ENCODE measurements at regions not wholly inside any gene's neighbourhood (a gene's known extent, or its start where the extent isn't known, plus 50 kb on each side); places are given as distances from the start of the nearest gene placed in this dataset.

DNA sequence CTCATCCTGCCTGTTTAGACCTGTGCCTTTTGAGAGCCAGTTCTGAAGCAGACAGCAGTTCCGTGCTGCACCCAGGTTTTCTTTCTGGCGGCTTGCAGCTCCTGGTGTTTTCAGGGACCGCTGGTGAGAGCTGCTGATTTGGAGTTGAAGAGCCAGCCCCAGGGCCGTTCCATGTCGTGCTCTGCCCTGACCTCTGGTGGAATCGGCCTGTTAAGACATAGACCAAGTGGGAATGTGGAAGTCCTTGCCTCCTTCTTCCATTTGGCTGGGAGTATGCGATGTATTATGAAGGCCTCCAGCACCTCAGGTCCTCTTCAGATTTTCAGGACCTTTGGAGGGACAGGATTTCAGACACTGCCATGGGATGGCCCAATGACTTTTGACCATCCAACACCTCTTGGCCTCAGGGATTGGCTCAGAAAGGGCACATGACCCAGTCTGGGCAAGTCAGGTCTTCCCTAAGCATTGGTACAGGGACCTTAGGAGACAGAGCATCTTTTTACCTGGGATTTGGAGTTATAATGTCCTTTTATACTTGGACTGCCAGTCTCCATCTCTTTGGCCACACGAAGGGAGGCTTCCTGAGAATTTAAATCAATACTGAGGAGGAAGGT, 136.1 kb upstream of the CLINT1 start:
- WGBS, 2 donors: 17 to 22% methylated on average over 8 of the region's 8 CpGs
- H3K4me3 ChIP-seq (ENCODE audit: low read depth, poor library complexity, severe bottlenecking): no peak overlapping the region
- DNase-seq (ENCODE audit: low spot score in 2 of 2): peak; percentile 59 to 89
- intact Hi-C loops (cut with DNase I; ENCODE audit: low total_unique reads): no loop called here
- TF ChIP-seq, protein P1, sequence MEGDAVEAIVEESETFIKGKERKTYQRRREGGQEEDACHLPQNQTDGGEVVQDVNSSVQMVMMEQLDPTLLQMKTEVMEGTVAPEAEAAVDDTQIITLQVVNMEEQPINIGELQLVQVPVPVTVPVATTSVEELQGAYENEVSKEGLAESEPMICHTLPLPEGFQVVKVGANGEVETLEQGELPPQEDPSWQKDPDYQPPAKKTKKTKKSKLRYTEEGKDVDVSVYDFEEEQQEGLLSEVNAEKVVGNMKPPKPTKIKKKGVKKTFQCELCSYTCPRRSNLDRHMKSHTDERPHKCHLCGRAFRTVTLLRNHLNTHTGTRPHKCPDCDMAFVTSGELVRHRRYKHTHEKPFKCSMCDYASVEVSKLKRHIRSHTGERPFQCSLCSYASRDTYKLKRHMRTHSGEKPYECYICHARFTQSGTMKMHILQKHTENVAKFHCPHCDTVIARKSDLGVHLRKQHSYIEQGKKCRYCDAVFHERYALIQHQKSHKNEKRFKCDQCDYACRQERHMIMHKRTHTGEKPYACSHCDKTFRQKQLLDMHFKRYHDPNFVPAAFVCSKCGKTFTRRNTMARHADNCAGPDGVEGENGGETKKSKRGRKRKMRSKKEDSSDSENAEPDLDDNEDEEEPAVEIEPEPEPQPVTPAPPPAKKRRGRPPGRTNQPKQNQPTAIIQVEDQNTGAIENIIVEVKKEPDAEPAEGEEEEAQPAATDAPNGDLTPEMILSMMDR (IDR thresholded peaks at IDR 0.05): peak in 1 of 3 donors; percentile 23
- no peak for TF ChIP-seq POLR2A (IDR thresholded peaks at IDR 0.05)

DNA sequence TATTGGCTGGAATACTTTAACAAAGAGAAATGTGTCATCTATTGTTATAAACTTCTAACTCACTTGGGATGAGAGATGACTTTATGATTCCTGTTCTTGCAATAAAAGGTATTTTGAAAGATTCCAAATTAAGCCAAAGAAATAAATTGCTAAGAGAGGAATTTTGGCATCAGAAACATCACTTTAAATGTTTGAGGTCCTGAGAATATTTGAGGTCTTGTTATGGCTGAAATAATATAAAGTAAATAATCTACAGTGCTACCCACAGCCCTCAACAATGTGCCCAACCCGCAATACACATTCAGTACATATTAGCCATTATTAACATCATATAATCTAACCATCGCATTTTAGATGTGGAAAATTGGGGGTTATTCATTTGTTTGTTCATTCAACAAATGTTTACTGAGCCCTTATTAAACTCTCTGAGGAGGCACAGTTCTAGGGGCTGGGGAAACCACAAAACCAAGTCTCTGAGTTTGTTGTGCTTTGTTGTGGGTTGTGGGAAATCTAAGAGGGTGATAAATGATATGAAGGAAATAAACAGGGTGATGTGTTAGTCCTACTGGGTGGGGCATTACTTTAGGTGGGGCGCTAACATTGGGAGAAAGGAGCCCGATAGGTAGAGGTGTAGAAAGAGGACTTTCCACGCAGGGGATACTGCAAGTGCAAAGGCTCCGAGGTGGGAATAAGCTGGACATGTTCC, 135.2 kb upstream of the CLINT1 start:
- no peak overlapping the region for H3K4me3 ChIP-seq (ENCODE audit: low read depth, poor library complexity, severe bottlenecking)
- TF ChIP-seq, protein P1 (IDR thresholded peaks at IDR 0.05): no peak
- TF ChIP-seq POLR2A (IDR thresholded peaks at IDR 0.05): no peak
- no peak for DNase-seq (ENCODE audit: low spot score in 2 of 2)
- WGBS, 2 donors: 70 to 76% methylated on average over 6 of the region's 6 CpGs
- intact Hi-C loops (cut with DNase I; ENCODE audit: low total_unique reads): no loop called here

DNA sequence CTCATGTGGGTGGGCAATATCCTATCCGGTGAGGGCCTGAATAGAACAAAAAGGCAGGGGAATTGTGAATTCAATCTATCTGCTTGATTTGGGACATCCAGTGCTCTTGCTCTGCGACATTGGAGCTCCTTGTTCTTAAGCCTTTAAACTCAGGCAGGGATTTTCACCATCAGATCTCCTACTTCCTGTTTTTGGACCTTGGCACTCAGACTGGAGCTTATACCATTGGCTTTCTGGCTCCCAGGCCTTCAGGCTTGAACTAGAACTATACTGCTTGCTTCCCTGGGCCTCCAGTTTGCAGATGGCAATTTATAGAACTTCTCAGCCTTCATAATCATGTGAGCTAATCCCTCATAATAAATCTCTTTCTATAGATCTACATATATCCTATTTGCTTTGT, 134.3 kb upstream of the CLINT1 start:
- H3K4me3 ChIP-seq (ENCODE audit: low read depth, poor library complexity, severe bottlenecking): no peak overlapping the region
- WGBS, 2 donors: 86 to 98% methylated on average over 2 of the region's 2 CpGs
- TF ChIP-seq, protein P1 (IDR thresholded peaks at IDR 0.05): no peak
- no peak for TF ChIP-seq POLR2A (IDR thresholded peaks at IDR 0.05)
- intact Hi-C loops (cut with DNase I; ENCODE audit: low total_unique reads): no loop called here
- DNase-seq (ENCODE audit: low spot score in 2 of 2): no peak

DNA sequence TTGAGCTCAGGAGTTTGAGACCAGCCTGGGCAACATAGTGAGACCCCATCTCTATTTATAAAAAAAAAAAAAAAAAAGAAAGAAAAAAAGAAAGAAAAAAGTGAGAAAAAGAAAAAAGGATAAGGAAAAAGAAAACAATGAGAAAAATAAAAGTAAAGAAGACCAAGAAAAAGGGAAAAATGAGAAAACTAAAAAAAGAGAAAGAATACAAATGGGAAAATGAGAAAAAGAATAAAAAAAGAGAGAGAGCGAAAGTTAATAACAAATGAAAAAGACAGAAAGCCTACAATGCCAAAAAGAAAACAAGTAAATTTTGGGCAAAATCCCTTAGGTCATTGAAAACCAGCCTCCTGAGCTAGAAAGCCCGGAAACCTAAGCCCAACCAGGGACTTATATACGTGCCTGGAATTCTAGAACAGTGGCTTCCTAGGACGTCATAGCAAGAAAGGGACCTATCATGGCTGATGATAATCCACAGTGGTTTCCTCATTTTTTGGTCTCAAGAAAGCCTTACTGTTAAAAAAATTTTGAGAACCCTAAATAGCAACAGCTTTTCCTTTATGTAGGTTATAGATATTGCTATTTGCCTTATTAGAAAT, 131.7 kb upstream of the CLINT1 start:
- DNase-seq (ENCODE audit: low spot score in 2 of 2): no peak
- H3K4me3 ChIP-seq (ENCODE audit: low read depth, poor library complexity, severe bottlenecking): no peak overlapping the region
- WGBS, 2 donors: 48 to 91% methylated on average over 4 of the region's 4 CpGs
- intact Hi-C loops (cut with DNase I; ENCODE audit: low total_unique reads): no loop called here
- no peak for TF ChIP-seq POLR2A (IDR thresholded peaks at IDR 0.05)
- TF ChIP-seq, protein P1 (IDR thresholded peaks at IDR 0.05): no peak

DNA sequence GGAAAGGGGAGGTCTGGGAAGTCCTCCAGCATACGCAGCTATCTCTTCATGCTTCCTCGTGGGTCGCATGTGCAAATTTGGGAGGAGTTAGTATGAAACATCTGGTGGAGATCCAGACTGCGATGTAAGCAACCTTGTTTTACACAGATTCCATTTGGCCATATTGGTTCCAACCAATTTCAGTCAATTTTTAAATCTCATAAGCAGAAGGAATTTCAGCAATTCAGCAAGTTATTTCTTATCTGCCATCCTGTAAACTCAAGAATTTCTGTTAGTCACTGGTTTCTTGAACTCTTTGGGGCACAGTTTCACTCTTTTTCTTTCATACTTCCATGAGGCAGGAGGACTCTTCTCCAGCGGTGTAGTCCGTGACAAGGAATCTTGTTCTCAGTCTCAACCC, 130.4 kb upstream of the CLINT1 start:
- no peak overlapping the region for H3K4me3 ChIP-seq (ENCODE audit: low read depth, poor library complexity, severe bottlenecking)
- WGBS, 2 donors: 83 to 86% methylated on average over 6 of the region's 6 CpGs
- no peak for TF ChIP-seq POLR2A (IDR thresholded peaks at IDR 0.05)
- TF ChIP-seq, protein P1 (IDR thresholded peaks at IDR 0.05): no peak
- no peak for DNase-seq (ENCODE audit: low spot score in 2 of 2)
- intact Hi-C loops (cut with DNase I; ENCODE audit: low total_unique reads): no loop called here

Data from lower leg skin (tissue), 4 donors.